IPS-NIHi11 (cell line): ENCODE measurements at regions not wholly inside any gene's neighbourhood (a gene's known extent, or its start where the extent isn't known, plus 50 kb on each side); places are given as distances from the start of the nearest gene placed in this dataset.

ENCODE experiments used
- DNase-seq: peaks from one replicate; pipeline ENCODE4 v3.0.0; 2012; ENCODE audit warnings: mixed read lengths, low spot score

DNA sequence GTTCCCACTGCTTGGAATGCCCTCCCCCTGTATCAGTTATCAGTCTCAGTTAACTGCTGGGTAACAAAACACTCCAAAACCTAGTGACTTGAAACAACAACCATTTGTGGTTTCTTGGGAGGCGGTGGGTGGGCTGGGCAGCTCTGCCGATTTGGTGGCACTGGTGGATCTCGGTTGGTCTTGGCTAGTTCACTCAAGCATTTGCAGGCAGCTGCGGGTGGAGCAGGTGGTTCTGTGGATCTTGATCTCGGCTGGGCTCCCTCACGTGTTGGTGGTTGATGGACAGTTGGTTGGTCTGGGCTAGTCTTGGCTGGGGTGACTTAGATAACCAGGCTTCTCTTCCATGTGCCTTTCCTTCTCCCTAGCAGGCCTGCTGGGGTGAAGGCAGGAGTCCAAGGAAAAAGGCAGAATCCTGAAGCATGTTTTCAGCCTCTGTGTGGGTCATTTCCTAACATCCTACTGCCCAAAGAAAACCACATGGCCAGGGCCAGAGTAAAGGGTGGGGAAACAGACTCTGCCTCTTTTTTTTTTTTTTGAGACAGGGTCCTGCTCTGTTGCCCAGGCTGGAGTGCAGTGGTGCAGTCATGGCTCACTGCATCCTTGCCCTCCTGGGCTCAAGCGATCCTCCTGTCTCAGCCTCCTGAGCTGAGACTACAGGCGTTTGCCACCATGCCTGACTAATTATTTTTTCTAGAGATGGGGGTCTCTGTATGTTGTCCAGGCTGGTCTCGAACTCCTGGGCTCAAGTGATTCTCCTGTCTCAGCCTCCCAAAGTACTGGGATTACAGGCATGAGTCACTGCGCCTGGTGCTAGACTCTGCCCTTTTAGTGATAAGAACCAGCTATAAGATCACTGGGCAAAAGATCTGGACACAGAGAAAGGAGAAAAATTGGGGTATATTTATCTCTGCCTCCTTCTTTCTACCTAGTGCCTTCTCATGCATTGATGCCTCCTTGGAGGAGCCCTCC, 183.7 kb downstream of the RGS3 start:
- no peak for DNase-seq

DNA sequence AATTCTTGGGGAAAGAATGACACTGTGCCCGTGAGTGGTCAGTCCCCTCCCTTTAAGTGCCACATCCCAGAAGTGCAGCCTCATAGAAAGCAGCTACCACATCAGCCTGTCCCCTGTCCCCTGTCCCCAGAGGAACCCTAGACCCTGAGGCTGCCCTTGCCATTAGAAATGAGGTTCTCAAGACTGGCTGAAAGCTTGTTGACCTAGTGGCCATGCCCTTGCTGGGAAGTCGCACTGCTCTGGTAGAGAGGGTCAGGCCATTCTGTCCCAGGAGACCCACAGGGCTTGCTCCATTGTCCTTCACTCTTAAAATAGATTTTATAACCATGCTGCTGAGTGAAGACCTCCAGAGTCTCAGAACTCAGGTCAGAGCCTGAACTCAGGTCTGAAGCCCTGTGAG, 184.5 kb downstream of the RGS3 start:
- DNase-seq = no peak

DNA sequence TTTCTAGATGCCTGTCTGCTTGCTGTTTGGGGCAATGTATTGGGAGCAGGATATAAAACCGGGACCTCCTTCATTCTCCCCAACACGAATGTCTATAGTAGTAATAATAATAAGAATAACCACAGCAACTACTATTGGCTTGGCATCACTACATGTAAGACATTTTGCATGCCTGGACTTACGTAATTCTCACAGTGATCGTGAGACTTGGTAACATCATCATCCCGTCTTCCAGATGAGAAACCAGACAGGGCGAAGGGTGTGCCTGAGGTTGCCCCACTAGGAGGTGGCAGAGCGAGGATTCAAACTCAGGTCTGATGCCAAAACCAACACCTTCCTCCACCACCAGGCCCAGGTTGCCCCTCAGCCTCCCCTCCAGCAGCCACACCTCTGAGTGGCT, 185.1 kb downstream of the RGS3 start:
- DNase-seq = no peak

DNA sequence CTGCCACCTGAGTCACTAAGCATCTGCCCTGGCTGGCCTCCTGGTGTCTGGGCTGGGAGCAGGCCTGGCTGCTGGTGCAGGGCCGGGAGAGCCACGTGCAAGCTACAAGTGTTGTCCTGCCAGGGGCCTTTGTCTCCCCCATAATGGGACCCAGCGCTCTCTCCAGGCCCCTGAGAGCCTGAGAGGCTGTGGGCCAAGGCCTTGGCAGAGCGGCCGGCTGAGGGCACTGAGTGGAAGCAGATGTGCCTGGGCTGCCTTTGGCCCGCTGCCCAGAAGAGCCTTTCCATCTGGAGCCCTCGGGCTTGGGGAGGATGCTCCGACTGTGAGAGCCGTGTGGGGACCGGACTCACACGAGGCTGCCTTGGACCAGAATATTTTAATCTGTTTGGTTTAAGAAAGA, 185.5 kb downstream of the RGS3 start:
- DNase-seq = no peak

DNA sequence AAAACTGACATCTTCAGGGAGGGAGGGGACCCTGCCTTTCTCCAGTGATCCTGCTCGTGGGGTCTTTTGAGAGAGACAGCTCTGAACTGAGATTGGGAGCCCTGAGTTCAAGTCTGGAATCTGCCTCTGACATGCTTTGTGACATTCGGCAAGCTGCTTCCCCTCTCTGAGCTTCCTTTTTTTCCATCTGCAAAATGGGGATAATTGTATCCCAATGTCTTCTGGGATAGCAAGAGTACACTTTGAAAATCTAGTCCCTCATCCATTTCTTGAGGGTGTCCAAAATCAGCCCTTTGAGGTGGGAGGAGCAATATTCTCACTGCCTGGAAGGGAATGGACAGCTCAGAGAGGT, 186.3 kb downstream of the RGS3 start:
- DNase-seq = no peak

DNA sequence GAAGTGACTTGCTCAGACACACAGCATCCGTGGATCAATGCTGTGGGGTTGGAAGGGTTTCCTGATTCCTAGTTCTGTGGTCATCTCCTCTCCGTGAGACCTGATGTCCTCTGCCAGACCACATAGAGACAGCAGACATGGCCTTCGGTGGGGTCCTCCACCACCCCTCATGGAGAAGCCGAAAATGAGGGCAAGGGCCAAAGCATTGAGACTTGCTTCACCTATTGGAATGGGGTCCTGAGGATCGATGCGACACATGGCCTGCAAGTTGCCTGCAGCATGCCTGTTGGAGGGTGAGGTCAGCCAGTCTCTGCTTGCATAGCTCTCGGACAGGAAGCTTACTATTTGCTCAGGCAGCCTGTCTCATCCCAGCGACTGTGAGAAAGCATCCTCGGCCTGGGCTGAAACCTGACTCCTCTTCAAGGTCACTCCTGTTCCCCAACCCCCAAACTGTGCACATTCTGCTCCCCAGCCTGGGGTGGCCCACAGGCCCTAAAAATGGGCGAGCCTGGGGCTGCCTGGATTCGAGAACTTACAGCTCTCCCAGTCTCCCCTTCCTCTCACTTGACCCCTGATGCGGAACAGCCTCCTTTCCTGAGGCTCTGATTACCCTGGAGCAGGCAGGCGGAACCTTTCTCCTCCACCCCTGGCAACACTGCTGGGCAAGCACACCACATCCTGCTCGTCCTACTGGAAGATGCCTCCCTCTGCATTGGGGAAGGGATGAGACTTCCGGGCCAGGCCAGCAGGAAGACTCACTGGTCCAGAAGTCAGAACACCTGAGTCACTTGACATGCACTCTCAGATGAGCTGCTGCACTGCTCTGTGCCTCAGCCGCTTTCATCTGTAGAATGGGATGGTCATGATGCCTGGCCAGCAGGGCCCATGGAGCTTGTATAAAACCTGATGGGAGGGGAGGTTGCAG, 186.9 kb downstream of the RGS3 start:
- DNase-seq = peak; percentile 72

DNA sequence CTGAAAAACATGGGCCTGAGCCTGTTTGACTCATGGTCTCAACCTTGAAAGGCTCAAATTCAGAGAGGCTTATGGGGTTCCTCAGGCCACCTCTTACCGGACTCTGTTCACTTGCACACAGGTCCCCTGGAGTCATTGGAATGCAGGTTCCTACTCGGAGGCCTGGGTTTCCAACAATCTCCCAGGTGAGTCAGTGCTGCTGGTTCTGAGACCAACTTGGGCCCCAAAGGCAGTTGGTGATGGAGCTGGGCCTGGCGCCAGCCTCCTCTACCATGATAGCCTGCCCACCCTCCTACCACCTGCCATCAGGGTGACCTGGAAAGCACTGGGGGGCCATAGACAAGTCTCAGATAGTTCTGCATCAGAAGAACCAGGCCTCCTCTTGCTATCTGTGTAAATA, 188.4 kb downstream of the RGS3 start:
- no peak for DNase-seq

DNA sequence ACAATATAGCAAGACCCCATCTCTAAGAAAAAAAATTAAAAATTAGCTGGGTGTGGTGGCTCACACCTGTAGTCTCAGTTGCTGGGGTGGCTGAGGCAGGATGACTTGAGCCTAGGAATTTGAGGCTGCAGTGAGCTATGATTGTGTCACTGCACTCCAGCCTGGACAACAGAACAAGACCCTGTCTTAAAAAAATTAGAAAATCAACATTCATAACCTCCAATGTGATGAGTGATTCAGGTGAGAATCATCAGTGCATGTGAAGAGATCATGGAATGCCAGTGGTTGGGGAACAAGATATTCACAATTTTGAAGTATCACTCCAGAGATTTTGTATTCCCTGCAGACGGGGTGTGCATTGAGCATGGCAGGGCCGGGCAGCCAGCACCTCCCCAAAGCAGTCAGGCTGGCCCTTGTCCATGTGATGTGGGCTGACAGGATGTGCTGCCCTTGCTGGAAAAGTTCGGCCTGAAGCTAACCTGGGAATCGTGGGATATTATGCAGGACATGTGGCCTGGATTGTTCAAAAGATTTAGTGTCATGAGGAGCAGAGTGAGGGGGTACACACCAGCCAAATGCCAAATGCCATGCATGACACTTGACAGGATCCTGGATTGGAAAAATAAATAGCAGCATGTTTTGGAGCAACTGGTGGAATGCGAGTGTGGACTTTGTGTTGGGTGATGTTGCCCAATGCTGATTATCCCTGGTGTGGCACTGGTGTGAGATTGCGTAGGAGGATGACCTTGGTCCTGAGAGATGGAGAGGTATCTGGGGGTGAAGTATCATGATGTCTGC, 189.0 kb downstream of the RGS3 start:
- DNase-seq = no peak

DNA sequence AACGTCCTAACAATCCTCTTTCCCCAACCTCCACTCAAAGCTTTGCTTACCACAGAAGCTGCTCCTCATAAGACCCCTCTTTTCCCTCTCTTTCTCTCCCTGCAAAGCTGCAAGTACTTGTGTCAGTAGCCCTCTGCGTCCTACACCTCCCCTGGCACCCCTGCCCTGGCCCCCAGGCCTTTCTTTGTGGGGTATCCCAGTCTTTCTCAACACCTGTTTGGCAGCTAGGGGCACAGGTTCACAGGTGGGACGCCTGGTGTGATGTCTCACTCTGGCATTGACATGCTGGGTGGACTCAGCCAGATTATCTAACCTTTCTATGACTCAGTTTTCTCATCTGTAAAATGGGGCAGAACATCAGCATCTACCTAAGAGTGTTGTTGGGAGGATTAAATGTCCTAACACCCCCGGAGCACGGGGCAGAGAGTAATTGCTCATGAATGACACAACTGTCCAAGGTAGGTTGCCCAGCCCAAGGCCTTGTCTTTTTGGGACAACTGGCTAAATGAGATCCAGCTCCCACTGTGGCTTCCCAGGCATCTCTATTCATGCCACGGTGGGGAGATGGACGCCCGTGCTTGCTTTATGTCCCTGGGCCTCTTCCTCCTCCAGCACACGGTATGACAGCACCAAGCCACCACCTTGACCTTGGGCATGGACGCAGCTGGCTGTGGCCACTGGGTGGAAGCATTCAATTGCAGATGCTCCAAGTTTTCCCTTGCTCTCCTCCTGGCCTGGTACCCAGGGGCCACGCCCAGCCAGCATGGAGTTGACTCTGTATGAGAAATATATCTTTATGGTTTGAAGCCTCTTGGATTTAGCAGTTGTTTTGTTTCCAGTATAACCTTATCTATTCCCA, 190.4 kb downstream of the RGS3 start:
- no peak for DNase-seq

DNA sequence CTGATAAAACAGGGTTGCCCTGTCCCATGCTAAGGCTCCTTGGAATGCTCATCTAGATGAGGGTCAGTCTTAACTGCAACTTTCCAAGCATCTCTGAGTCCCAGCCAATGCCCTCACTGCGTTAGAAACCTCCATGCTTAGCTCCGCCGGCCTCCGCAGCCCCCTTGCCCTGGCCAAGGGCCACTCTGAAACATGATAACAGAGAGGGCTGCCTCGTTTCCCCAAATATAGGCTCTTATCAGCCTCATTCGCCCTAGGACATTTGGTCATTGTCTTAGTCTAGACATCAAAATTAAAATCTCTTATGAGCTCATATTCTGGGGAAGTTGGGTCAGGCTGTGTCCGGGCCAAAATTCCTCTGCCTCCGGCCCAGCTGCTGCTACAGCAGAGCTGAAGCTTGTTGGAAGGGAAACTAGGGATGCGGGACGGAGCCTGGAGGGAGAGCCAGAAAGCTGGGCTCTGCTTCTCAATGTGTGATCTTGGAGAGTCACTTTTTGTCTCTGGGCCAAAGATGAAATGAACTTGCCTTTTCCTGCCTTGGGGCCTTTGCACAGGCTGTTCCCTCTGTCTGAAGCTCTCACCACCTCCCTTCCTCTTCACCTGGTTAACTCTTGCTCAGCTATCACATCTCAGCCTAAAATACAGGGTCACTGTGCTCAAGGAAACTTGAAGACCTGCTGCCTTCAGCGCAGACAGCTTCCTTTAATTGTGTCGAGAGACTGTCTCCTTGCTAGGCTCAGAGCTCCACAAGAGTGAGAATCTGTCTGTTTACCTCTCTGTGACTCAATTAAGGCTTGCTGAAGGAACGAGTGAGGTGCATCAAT, 191.3 kb downstream of the RGS3 start:
- DNase-seq = no peak

DNA sequence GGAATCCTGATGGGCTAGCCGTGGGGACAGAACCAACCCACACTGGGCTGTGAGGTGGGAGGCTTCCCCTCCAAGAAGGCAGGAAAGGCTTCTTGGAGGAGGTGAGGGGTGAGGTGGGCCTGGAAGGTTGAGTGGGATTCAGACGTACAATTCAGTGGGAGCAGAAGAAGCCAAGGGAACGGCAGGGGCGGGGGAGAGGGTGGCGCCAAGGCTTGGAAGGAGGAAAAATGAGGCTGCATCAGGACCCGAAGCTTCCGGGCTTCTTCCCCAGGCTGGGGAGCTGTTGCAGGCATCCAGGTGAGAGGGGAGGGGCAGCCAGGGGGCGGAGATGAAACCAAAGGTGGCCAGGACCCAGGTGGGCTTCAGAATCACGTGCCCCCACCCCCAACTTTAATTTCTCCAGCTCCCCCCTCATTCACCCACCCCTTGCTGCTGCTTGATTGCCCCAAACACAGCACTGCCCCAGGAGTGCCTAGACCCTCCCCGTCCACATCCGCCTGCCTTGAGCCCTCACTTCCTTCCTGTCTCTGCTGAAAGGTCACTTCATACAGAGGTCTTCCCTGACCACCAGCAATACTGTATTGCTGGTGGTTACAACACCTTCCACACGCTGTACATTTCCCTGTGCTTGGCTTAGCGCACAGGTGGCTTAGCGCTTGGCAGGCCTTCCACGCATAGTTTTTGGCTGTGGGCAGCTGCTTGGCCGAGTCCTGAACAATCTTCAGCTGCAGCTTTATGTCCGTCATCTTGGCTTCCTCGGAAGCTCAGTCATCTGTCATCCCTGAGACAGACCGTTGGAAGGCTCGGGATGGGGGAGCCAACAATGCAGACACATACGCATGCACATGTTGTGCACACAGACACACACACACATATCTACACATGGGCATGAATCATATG, 193.5 kb downstream of the RGS3 start:
- DNase-seq = no peak

DNA sequence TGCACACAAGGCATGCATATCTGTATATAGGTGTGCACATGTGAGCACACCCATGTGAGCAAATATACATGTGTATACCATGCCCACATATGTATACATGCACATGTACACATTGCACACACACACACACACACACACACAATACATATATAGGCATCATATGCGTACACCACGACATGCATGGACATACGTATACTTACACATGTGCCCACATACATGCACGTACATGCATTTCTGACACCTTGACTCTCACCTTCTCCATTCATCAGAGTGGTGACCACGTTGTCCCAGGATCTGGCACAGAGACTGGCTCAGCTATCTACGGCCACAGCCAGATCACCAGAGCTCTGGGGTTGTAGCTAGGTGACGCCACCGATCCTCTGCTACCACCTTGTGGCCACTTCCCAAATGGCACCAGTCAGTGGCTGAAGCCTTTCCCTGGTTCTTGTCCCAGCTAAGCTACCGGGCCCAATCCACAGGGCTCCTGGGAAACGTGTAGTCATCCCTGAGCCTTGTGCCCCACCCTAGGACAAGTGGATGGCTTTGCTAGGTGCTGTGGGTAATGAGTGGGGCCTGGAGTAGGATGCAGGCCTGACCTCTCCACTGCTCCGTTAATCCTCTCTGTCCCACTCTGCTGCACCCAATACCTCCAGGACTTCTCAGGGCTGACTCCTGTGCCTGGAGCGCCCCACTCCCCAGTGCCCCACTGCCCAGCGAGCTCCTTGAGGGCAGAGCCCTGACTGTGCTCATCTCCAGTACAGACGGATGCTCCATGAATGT, 194.4 kb downstream of the RGS3 start:
- DNase-seq = peak; percentile 90

DNA sequence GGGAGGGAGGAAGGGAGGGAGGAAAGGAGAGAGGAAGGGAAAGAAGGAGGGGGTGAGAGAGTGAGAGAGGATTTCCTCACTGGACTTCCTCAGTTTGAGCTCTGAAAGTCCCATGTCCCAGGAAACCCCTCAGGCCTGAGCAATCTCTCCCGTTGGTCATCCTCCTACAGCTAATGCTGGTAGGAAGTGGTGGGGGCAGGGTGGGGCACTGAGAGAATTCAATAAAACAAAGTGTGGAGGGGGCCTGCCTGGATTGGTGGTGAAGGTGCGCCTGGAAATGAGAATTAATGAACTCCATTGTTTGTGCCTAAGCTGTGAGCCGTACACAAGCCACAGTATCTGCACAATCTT, 195.0 kb downstream of the RGS3 start:
- no peak for DNase-seq

DNA sequence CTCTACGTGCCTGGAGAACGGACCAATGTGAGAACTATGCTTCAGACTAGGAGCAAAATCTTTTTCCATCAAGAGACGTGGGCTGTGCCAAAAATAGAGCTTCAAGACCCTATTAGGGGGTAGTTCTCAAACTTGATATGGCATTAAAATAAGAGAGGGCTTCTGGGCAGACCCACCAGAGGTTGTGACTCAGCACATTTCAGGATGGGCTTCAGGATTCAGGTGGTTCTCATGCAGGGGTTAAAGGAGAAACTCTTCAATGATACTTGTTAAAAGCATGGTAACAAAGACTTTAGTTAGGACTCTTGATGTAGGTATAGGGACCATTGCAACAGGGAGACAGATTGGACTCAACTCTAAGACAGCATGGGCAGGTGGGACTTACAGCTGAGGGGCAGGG, 195.5 kb downstream of the RGS3 start:
- DNase-seq = no peak

DNA sequence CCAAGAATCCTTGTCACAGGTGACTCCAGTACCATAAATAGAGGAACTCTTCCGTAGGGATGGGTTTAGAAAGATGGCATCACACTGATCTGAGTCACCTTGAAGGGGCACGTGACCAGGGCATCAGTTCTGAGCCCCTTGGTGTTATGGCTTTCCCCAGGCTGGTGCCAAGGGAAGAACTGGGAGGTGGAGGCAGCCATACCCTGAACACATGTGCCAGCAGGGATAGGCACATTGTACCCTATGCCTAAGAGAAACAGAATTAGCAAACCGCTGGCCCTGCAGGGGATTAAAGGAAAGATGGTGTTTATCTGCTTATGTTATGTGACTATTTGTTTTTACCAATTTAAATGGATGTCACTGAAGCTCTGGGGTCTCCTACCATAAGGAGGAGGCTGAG, 196.2 kb downstream of the RGS3 start:
- no peak for DNase-seq

DNA sequence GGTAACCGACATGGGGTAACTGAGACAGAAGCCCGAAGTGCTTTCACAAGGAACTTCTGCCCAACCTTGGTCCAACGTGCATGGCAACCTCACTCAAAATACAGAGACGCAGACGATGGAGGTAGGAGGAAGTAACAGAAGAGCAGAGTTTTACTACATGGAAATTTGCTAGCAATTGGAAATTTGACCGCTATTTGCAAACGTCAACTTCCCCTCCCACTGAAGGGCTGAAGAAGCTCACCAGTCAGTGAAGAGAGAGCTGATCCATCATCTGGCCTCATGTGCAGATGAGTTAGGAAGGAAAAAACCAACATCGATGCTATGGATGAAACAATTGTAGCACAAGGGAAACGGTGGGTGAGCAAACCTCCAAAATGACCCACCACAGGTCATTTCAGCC, 196.7 kb downstream of the RGS3 start:
- DNase-seq = no peak

DNA sequence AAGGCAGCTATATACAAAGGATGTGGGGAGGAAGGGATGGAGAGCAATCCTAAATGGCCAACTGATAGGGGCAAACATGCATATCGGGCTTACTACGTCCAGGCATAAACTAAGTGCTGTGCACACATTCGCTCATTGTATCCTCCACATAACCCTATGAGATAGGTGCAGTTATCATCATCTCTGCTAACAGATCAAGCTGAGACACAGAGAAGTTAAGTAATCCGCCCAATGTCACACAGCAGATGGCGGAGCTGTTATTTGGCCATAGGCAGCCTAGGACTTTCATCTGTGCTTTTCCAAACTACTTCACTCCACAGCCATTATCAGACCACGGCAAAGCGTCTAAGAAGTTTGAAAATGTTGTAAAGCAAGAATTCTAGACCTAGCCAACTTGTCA, 197.5 kb downstream of the RGS3 start:
- DNase-seq = no peak

DNA sequence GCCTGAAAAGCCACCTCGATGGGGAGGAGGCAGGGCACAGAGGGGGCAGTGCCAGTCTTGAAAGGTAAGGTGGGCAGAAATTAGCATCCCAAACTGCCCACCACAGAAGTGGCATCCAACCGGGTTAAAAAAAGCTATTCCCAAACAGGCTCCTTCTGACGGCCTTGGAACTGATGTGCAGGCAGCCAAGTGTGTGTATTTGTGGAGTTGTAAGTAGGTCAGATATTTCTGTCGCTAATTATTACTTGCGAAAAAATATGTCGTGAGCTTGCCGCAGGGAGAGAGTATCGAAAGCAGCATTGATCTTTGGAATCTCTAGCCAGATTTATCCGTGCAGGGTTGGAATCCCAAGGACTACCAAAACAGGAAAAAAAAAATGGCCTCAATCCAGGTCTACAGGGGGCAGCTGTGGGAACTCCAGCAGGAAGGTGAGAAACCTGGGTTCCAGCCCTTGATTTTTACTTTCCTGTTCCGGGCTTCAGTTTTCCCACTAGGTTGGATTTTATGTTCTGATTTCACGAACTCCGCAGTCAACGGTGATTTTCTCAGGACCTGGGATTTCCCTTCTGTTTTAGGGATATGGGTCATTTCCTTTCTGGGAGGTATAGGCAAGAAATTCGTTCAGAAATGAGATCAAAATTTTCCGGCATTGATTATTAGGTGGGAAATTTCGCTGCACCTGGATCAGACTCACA, 200.8 kb downstream of the RGS3 start:
- no peak for DNase-seq
